Uterus (tissue), 2 donors: ENCODE measurements at regions not wholly inside any gene's neighbourhood (a gene's known extent, or its start where the extent isn't known, plus 50 kb on each side); places are given as distances from the start of the nearest gene placed in this dataset.

Source experiments
- CTCF ChIP-seq, 4 experiments: fragments of 200-600 bp in 2 of 4; fragments of 450-650 bp in 2 of 4; sonication (generic) in 2 of 4; IDR thresholded peaks; one replicate each; pipeline ENCODE4 v1.5.1; 2016 to 2019; ENCODE audit warnings: antibody characterized with exemption in 4 of 4, mild to moderate bottlenecking in 2 of 4, moderate library complexity in 1 of 4
- POLR2A ChIP-seq, 2 donors: fragments of 450-650 bp; IDR thresholded peaks; one replicate each; pipeline ENCODE4 v1.6.1; 2016; ENCODE audit warnings: antibody characterized with exemption in 2 of 2, mild to moderate bottlenecking in 1 of 2, moderate library complexity in 1 of 2

- no peak for TF ChIP-seq CTCF (IDR thresholded peaks at IDR 0.05)
- no peak for TF ChIP-seq POLR2A (IDR thresholded peaks at IDR 0.05)
Measured at GRCh38 chr4:112770114-112770513, 133.2 kb downstream of the LARP7 start.
